ENCODE measurements at regions not wholly inside any gene's neighbourhood (a gene's known extent, or its start where the extent isn't known, plus 50 kb on each side); places are given as distances from the start of the nearest gene placed in this dataset.

DNA sequence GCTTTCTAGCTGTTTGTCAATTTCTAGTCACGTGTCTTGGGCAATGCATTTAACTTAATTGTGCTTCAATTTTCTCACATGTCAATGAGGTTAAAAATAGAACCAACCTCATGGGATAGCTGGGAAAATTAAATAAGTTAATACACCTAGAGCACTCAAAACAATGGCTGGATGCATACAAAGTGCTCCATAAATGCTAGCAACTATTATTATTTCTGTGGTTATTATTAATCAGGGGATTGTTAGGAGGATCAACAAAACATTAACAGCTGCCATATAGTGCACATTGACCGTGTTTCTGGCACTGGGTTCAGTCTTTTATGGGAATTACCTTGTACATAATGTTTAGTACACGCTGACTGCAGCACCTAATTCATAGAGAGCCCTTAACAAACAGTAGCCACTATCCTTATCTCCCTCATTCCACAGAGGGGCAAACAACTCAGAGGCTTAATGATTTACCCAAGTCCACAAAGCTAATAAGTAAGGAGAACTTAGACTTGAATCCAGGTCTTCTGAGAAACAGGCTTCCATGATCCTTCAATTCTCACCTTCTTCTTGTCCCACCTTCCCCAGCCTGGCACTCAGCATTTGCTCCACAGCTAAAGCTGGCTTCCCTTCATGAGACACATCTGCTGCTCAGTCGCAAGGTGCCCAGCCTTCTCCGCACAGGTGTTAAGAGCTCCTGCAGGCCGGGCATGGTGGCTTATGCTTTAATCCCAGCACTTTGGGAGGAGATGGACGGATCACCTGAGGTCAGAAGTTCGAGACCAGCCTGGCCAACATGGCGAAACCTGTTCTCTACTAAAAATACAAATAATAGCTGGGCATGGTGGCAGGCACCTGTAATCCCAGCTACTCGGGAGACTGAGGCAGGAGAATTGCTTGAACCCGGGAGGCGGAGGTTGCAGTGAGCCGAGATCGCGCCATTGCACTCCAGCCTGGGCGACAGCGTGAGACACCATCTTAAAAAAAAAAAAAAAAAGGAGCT, 137.4 kb upstream of the ABCA1 start:
- no peak for DNase-seq

DNA sequence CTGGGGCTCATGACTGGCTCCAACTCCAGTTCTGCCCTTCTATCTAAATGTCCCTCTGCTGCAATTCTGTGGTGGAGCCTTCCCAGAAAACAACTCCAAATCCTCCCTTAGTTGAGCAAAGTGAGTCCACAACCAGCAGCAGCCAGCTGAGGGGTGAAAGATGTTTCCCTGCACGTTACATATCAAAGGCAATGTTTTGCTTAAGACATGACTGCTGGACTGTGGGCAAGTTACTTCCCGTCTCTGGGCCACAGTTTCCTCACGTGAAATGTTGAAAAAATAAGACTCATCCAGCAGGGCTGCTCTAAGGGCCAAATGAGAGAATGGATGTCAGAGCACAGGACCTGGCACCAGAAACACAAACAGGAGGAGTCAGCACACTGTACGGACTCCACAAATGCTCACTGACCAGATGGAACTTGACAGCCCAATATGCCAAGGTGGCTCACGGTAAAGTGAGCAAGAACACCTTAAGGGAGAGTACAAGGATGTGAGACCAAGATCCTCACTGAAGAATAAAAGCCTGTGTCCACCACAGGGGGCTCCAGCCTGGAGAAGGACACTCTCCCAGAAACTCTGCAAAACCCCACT, 138.4 kb upstream of the ABCA1 start:
- DNase-seq: peak; percentile 51

DNA sequence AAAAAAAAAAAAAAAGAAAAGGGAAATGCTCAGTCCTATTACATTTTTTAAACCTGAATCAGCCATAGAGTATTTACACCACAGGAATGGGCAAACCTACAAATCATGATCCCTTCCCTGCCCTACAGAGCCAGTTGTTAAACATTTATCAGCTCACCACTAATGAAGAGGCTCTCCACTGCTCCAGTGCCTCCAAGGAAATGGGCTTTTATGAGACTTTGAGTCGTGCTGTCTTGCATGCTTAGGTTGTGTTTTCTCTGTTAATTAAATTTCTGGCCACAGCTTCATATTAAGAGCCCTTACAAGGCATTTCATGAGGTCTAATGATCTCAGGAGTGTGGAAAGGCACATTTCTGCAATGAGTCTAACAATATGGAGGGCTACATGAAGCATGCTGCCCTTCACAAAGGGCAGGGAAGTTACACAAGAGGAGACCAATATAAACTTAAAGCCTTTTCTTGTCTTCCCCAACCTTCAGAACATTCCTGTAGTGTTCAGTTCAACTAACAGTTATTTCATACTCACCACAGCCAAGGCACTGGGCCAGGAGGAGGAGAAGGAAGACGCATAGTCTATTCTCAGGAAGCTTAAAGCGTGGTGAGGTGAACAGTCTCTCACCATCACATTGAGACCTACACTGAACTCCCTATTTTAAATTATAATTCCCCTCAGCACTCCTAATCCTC, 140.1 kb upstream of the ABCA1 start:
- peak; percentile 26 for DNase-seq

DNA sequence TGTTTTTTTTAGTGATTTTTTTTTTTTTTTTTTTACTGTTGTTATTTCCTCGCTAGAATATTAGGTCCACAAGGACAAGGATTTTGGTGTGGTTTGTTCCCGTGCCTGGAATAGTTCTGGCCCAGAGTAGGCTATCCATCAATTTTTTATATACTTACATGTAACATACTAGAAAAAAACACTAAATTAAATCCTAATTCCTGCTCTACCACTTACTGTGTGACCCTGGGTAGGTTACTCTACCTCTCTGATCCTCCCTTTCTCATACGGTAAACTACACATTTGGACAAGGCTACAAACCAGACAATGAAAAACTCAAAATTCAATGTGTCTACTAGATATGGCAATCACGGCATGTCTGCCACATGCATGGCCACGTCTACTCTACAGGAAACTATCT, 141.3 kb upstream of the ABCA1 start:
- no peak for DNase-seq

DNA sequence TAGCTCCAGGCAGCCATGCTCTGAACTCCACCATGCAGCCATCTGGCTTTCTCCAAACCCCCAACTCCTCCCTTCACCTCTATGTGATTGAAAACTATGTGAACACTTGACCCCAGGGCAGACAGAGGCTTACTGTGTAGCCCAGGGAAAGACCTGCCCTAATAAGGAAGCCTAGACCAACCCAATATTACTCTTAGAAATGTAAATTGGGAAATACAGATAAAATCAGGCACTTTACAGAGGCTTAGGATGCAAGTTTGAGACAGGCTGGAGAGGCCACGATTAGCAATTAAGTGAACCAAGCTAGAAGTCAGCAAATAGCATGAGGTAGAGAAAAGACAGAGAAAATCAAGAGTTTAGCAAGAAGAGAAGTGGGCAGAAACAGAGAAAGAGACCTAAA, 141.7 kb upstream of the ABCA1 start:
- DNase-seq: no peak

DNA sequence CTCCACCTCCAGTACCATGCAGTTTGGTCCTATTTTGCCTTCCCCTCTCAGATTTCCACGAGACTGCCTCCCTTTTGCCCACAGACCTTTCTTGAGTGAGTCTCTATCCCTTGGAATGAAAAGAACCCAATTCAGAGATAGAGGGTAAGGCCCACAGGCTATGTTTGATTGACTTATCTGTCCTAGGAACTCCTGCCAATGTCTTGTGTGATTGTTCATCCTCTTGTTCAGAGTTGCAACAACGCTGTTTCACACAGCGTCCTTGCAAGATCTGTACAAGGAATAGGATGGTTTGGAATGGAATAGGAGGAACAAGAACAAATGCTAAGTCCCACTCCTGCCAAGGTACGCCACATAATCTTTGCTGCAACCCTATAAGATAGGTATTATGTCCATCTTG, 142.2 kb upstream of the ABCA1 start:
- DNase-seq: no peak

DNA sequence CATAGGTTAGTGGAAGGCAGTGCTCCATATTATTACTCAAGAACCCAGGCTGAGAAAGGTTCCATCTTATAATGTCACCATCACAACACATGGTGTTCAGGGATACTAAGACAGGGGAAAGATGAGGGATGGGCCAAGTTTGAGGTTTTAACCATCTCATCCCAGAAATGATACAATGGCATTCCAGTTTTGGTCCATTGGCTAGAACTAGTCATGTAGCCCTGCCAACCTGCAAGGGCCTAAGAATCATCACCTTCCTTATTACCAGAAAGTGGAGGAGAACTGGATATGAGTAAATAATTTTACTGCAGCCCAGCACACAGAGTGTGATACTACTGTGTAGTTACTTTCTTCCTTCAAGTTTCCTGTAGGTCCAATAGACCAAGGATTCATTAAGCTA, 144.5 kb upstream of the ABCA1 start:
- no peak for DNase-seq

DNA sequence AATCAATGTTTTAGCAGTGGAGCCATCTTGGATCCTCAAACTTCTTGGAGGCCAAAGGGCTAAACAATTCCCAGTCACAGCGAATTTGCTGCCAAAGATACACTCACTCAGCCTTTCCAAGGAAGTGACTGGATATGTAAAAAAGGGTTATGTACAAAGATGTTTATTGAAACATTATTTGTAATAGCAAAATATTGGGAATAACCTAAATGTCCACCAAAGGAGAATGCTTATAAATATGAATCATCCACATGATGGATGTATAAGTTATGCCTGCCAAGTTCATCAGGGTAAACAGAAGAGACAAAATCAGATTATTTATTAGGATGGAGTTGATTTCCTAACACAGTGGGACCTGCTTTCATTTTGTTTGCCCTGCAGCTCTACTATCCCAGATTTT, 145.2 kb upstream of the ABCA1 start:
- DNase-seq: no peak

DNA sequence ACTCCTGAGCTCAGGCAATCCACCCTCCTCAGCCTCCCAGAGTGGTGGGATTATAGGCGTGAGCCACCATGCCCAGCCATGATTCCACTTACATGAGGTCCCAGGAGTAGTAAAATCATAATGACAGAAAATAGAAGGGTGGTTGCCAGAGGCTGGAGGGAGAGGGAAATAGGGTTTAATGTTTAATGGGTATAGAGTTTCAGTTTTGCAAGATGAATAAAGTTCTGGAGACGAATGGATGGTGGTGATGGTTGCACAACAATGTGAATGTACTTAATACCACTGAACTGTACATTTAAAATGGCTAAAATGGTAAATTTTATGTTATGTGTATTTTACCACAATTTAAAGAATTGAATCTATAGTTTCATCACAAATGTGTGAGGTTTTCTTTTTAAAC, 146.5 kb upstream of the ABCA1 start:
- DNase-seq: no peak

DNA sequence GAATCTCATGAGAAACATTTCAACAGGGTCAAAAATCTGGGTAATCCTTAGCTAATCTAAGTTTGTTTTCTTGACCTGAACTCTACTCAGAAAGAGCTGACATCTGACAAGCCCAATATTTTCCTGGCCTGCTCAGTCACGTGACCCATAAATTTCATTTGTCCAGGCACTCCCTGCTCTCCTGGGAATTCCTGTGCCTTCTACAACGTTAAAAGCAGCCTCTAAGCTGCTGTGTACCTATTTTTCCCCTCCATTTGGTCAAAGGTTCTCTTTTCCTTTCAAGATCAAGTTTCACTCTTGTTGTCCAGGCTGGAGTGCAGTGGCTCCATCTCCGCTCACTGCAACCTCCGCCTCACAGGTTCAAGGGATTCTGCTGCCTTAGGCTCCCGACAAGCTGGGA, 148.8 kb upstream of the ABCA1 start:
- DNase-seq: no peak

DNA sequence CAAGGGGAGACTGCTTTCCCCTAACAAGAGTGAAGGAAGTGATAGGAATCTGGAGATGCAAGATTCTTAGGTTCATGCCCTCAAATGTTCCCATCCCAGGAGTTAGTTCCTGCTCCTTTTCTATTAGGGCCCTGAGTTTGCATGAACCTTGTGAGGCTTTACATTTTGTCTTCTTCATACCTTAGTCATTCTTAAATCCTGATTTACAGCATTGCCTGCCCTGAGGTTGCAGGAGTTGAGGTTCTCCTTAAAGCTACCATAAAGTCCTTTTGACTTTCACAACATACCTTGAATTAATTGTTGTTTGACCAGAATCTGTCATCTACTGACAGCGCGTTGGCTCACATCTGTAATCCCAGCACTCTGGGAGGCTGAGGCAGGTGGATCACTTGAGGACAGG, 151.5 kb upstream of the ABCA1 start:
- no peak for DNase-seq

DNA sequence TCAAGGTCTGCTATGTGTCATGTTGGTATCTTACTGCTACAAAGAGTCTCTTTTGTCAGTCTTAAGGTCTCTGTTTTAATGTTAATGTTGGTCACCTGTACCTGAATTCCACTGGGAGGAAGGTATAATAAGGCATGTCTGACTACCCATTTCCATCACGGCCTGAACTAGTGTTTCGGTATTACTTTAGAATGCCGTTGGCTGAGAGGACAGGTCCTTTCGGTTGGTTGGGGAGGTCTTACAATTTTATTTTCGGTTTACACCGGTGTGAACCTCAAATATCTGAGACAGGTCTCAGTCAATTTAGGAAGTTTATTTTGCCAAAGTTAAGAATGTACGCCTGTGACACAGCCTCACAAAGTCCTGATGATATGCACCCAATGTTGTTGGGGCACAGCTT, 154.9 kb upstream of the ABCA1 start:
- DNase-seq: no peak

DNA sequence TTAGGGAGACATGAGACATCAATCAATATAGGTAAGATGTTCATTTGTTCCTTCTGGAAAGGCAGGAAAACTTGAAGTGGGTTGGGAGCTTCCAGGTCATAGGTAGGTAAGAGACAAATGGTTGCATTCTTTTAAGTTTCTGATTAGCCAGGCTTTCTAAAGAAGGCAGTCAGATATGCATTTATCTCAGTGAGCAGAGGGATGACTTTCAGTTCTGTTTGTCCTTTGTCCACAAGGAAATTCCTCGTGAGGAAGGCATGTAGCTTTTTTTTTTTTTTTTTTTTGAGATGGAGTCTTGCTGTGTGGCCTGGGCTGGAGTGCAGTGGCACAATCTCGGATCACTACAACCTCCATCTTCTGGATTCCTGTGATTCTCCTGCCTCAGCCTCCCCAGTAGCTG, 155.3 kb upstream of the ABCA1 start:
- no peak for DNase-seq

DNA sequence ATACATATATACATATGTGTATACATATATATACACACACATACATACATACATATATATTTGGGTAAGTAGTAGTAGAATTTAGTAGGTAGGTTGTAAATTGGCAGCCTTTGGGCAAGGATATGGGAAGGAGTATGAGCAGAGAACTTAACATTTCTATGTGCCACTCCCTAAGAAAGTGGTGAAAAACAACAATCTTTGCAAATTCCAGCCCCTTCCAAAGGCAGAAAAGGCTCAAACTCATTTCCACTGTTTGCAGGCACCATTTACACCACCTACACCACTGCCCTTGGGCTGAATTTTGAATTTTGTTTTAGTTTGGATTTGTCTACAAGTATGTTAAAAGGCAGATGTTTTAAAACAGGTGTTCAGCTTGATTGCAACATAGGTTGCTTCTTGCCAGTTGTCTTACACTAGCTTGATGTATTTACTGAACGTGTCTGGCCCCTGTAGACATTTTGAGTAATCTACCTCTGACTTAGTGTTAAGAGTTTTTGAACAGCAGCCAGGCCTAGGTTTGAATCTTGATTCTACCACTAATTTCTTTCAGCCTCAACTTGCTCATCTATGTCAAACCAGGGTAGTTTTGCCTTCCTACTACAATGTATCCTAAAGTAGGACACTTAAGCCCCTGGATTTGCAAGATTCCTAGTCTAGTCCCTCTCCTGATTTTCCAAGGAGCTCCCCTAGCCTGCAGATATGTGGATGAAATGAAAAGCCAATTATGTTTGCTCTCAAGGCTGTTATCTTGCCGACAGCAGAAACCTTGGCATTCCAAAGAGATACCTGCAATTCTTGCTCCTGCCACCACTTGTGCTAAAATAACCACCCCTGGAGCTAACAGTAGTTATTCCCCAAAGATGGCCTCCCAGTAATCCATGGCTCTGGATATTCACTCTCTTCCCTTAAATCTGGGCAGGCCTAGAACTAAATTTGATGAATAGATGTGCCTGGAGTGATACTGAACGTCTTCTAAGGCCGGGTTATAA, 156.2 kb upstream of the SLC44A1 start:
- no peak for DNase-seq

DNA sequence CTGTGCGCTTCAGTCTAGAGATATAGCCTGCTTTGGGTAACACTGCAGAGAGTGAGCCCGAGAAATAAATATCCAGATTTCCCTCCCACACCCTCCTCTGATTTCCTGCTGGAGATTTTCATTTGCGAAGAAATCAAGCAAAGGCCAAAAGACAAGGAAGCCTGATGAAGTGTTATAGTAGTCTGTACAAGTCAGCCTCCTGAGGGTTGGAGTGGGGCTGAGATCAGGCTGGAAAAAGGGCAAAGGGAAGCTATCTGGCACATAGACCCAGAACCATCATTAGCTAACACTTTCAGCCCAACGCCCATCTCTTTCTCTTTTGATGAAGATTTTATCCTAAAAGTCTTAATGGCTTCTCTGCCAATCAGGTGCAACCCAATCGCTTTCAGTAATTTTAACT, 154.6 kb upstream of the SLC44A1 start:
- no peak for DNase-seq

DNA sequence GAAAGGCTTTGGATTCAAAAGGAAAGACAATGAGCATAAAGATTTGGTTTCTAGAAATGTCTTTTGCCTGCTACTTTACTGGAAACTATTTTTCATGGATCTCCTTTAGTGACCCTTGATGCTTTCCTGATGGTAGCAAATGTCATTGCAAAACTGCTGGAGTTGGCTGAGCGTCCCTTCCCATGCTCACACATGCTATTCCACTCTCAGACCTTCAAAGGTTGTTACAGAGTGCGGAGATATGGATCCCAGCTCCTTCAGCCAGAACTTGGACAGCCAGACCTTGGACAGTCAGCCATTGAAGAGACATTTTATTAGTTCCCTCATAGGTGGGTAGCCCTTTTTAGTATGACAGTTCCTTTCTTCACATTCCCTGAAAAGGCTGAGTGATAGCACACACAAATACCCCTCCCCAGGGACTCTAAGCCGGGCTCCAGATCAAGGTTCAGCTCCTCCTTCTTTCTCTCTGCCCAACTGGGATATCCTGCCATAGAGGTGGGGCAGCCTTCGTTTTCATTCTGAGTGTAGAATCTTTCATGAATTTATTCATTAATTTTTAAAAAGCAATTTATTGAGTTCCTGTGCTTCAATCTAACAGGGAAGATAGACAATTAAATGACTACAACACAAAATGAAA, 153.3 kb upstream of the SLC44A1 start:
- no peak for DNase-seq

DNA sequence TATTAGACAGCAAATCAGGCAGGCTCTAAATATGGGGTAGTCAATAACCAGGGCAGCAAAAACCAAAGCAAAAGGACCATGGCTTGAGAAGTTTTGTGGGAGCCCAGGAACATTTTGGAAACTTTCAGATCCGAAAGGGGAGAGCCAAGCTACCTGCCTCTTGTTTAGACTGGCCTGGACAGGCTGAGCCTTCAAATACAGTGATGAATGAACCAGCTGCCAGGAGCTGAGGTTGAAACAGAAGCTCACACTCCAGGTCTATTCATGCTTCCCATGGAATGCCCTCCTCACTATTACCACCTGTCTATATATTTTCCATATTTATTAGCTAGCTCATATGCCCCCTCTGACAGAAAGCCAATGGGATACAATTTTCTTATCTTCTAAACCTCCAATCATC, 150.8 kb upstream of the SLC44A1 start:
- no peak for DNase-seq

DNA sequence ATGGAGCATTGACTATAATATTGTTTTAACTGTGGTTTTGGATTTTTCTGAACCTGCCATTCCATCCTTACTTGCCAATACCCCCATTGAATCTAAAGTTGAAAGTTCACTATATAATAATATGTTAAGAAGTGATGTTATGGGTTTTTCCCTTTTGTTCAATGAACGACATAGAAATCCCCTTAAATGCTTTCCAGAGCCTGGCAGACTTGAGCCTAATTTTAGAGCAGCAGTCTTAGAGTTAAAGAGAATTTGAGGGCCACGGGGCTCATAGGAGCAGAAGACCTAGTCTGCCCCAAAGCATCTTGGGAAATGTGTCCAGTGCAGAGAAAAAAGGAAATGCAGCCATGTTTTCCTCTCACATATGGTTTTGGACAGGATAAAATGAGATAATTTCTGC, 146.1 kb upstream of the SLC44A1 start:
- DNase-seq: no peak

DNA sequence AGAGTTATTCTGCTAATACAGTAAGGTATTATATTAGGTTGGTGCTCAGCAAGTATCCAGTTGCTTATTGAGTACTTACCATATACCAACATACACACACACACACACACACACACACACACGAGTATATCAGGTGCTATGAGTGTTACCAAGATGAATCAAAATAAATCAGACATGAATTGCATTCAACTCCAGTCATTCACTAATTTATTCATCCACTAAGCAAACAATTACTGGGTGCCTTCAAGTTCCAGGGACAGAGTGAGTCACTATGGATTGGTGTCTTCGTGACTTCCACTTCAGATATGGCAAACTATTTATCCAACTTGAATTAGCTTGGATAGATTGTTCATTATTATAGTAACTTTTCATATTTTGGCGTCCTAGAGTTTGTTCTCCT, 140.7 kb upstream of the SLC44A1 start:
- DNase-seq: no peak

DNA sequence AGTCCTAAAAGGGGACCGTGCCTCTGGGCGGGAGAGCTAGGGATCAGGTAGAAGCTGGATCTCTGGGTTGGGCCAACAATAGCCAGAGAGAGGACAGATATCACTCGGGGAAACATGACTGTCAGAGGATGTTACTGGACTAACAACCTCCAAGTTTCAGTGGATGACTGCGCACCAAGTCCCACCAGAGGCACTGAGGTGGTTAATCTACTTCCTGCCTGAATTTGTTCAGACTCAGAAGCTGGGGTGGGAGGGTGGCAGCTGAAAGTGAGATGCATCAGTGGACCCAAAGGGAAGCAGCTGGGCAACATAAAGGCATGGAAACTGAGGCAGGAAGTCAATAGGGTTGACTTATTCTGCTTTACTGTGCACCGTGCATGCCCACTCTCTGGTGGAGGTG, 130.1 kb upstream of the SLC44A1 start:
- DNase-seq: no peak

DNA sequence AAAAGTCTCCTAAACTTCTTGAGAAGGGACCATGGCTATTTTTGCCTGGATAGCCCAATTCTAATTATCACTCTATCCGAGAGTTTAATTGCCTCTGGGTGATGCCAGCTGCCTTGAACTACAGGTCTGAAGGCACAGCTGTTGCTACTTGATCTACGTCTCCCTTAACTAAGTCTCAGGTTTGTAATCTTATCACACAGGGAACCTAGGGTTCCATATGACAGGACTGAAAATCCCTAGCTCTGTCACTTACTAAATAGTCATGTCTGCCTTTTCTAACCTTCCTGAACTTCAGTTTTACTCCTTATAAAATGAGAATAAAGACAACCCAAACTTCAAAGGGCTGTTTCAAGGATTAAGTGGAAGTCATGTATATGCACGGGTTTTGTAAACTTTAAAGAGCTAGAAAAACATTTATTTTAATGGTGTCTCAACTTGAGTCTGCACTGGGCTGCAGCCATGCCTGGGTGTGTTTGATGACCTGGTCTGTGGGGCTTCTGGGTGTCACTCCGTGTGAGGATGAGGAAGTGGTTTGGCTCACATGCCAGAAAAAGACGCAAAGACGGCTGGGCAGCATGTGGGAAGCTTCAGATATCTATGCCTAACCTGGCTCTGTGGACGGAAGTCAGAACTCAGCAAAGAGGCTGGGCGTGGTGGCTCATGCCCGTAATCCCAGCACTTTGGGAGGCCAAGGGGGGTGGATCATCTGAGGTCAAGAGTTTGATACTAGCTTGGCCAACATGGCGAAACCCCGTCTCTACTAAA, 129.3 kb upstream of the SLC44A1 start:
- DNase-seq: peak; percentile 76

All from GDM1 (cell line).